ENCODE measurements at regions not wholly inside any gene's neighbourhood (a gene's known extent, or its start where the extent isn't known, plus 50 kb on each side); places are given as distances from the start of the nearest gene placed in this dataset.

- Mint-ChIP-seq H3K4me3 (no peak overlapping the region), H3K9me3 (peaks cover 4 to 20% (median 7%) of the 10 kb centered on the region in 7 donors), H3K4me1 (no peaks in the 10 kb centered on the region), H3K27ac (no peak overlapping the region), H3K36me3 (no peaks in the 10 kb centered on the region), H3K27me3 (ENCODE audit: low read depth in 3 of 3) (no peaks in the 10 kb centered on the region)
- Histone ChIP-seq H3K27me3 (ENCODE audit: control insufficient read depth in 2 of 2, insufficient read depth in 2 of 2, low read length in 2 of 2) (no peaks in the 10 kb centered on the region), H2AFZ (ENCODE audit: insufficient read depth, low read depth, low read length, poor library complexity, severe bottlenecking) (no peak overlapping the region), H3K4me2 (replicated peaks; ENCODE audit: extremely low read depth, low read length, poor library complexity, severe bottlenecking) (no peak overlapping the region), H3K27ac (ENCODE audit: low read depth in 1 of 2, low read length in 2 of 2) (no peak overlapping the region), H3K9ac (ENCODE audit: insufficient read depth, low read length, poor library complexity, severe bottlenecking) (no peak overlapping the region), H3K4me1 (ENCODE audit: control insufficient read depth in 1 of 2, insufficient read depth in 2 of 2, low read length in 2 of 2) (no peaks in the 10 kb centered on the region), H3K36me3 (replicated peaks in 1 of 2; ENCODE audit: control insufficient read depth in 1 of 2, insufficient read depth in 2 of 2, low read length in 2 of 2) (no peaks in the 10 kb centered on the region), H3K4me3 (replicated peaks in 1 of 3; ENCODE audit: low read depth in 2 of 3, low read length in 3 of 3) (no peak overlapping the region), H3K79me2 (ENCODE audit: insufficient read depth, low read length) (no peaks in the 10 kb centered on the region), H4K20me1 (ENCODE audit: insufficient read depth, low read length) (no peaks in the 10 kb centered on the region), H3K9me3 (replicated peaks in 1 of 2; ENCODE audit: control insufficient read depth in 1 of 2, insufficient read depth in 1 of 2, low read length in 2 of 2) (peaks cover 0 to 21% of the 10 kb centered on the region in 2 donors)
- intact Hi-C loops (cut with micrococcal nuclease): no loop called here
- no peak for DNase-seq
- TF ChIP-seq CTCF (IDR thresholded peaks at IDR 0.05): no peak
- 88% methylated on average over 8 of the region's 9 CpGs for WGBS (ENCODE audit: insufficient coverage)
Measured at GRCh38 chr4:180532691-180533090, 1710.5 kb upstream of the TENM3 start.

- Histone ChIP-seq H4K20me1 (ENCODE audit: insufficient read depth, low read length) (no peaks in the 10 kb centered on the region), H2AFZ (ENCODE audit: insufficient read depth, low read depth, low read length, poor library complexity, severe bottlenecking) (no peak overlapping the region), H3K4me3 (replicated peaks in 1 of 3; ENCODE audit: low read depth in 2 of 3, low read length in 3 of 3) (no peak overlapping the region), H3K4me1 (ENCODE audit: control insufficient read depth in 1 of 2, insufficient read depth in 2 of 2, low read length in 2 of 2) (no peaks in the 10 kb centered on the region), H3K4me2 (replicated peaks; ENCODE audit: extremely low read depth, low read length, poor library complexity, severe bottlenecking) (no peak overlapping the region), H3K36me3 (replicated peaks in 1 of 2; ENCODE audit: control insufficient read depth in 1 of 2, insufficient read depth in 2 of 2, low read length in 2 of 2) (no peaks in the 10 kb centered on the region), H3K79me2 (ENCODE audit: insufficient read depth, low read length) (no peaks in the 10 kb centered on the region), H3K27me3 (ENCODE audit: control insufficient read depth in 2 of 2, insufficient read depth in 2 of 2, low read length in 2 of 2) (no peaks in the 10 kb centered on the region), H3K9me3 (replicated peaks in 1 of 2; ENCODE audit: control insufficient read depth in 1 of 2, insufficient read depth in 1 of 2, low read length in 2 of 2) (no peaks in the 10 kb centered on the region), H3K27ac (ENCODE audit: low read depth in 1 of 2, low read length in 2 of 2) (no peak overlapping the region), H3K9ac (ENCODE audit: insufficient read depth, low read length, poor library complexity, severe bottlenecking) (no peak overlapping the region)
- no peak overlapping the region for H3K27ac Mint-ChIP-seq
- no peak for TF ChIP-seq CTCF (IDR thresholded peaks at IDR 0.05)
- no peaks in the 10 kb centered on the region for H3K27me3 Mint-ChIP-seq (ENCODE audit: low read depth in 3 of 3)
- 78% methylated on average over 4 of the region's 8 CpGs for WGBS (ENCODE audit: insufficient coverage)
- intact Hi-C loops (cut with micrococcal nuclease): no loop called here
- H3K4me1 Mint-ChIP-seq: no peaks in the 10 kb centered on the region
- DNase-seq: no peak
- H3K9me3 Mint-ChIP-seq: peaks cover 0 to 3% (median 0%) of the 10 kb centered on the region in 7 donors
- H3K36me3 Mint-ChIP-seq: no peaks in the 10 kb centered on the region
- no peak overlapping the region for H3K4me3 Mint-ChIP-seq
Measured at GRCh38 chr4:180538384-180539057, 1704.7 kb upstream of the TENM3 start.

All from CD14-positive monocyte (primary cell).